Limb (tissue), 2 donors: ENCODE measurements at regions not wholly inside any gene's neighbourhood (a gene's known extent, or its start where the extent isn't known, plus 50 kb on each side); places are given as distances from the start of the nearest gene placed in this dataset.
"Not testable (repeated sequence)": the region's sequence is repeated elsewhere in the genome, so short reads cannot be mapped to it uniquely, and the experiment has no call there.

Experiments used
- DNase-seq, 2 donors: peaks; one replicate each; pipeline ENCODE4 v3.0.0-alpha.2; 2016; ENCODE audit errors: extremely low spot score in 2 of 2

DNA sequence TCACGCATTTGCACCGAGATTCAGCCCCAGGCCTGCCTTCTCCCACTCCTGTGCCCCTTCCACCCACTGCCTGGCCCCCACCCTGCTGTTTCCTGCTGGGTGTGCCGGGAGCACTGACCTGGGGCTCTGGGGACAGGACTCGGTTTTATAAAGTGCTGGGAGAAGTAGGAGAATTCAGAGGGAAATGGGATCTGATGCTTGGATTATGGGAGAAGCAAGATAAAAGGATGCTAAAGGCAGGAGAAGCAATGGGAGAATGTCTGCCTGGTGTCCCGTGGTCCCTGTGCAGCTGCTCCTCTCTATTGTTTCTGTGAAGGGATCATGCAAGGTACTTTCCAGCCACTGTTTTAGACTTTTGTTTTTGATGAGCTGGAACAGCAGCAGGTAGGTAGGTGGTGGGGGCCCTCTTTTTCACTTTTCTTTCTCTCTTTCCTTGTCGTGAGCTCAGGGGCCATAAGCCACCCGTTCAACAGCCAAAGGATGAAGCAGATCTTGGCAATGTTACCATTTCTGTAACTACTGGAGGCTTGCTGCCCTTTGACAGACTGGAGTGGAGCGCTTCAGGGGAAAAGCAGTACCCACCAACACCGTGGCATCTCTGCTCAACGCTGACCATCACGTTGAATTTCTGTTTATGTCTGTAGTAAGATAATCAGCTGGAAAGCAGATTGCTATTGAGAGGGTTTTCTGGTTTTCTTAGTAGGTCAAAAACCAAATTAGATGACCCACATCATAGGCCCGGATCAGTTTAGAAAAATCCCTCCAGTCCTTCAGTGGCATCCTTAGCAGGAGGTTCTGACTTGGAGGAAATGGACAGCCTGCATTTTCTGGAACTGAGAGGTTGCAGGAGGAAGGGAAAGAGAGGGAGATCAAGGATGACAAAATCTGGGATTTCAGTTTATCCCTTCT lies 63.8 kb upstream of the ENPP6 start:
- DNase-seq = no peak

DNA sequence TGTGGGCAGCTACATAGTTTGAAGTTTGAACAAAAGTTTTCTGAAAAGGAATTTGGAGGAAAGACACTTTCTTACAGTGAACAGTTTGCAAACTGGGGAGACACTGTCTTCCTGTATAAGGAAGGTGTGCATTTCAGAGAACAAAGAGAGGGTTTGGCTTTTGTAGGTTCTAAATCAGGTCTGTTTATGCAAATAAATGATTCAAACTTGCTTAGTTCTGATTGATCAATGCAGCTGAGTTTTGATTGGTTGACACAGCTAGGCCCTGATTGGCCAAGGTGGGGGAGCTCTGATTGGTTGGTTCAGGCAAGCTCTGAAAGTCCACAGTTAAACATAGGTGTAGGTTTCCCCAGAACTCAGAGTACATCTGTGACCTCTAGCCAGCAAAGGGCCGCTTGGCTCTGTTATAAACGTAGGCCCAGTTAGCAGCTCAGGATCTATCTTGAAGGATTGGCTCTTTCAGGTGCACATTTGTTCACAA lies 63.0 kb upstream of the ENPP6 start:
- no peak for DNase-seq

DNA sequence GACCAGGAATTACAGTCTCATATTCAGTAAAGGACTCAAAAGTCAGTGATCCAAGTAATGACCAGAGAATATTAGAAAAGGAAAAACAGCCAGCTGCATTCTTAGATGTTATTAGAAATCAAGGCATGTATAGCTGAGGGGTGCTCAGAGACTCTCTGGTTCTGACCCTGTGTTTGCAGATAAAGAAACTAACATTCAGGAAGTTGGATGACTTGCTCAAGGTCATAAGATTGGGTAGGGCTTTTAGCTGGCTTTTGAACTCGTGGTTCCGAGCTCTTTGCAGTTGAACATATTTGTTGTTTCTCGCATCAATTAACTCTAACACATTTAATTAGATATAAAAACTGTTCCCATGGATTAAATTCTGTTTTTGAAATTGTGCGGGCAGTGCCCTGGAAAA lies 62.5 kb upstream of the ENPP6 start:
- DNase-seq = no peak

DNA sequence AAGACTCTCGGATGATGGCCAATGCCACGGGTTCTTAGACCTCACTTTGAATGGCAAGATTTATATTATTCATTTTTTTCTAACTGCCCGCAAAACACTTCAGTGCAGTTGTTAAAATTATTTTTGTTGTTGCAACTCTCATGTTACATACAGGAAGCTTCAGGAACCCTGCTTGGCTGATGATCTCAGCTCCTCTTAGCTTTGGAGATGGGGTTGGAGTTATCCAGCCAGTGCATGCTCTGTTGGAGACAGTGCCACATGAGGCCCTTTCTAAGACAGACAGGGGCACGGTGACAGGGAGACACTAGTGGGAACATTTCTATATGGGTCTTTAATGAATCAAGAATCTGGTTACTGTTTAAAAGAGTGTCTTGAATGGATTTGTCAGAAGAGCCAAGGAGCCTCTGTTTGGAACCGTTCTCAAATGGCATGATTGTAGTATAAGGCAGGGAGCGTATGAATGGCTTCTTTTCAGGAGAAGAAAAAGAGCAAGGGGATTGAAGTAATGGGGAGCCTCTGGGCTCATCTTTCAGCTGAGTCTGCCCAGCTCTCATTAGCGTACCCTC lies 61.9 kb upstream of the ENPP6 start:
- DNase-seq = no peak

DNA sequence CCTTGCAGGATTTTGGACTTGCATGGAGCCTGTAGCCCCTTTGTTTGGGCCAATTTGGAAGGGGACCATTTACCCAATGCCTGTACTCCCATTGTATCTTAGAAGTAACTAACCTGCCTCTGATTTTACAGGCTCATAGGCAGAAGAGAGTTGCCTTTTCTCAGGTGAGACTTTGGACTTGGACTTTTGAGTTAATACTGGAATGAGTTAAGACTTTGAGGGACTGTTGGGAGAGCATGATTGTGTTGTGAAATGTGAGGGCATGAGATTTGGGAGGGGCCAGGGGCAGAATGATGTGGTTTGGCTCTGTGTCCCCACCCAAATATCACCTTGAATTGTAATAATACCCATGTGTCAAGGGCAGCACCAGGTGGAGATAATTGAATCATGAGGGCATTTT lies 60.1 kb upstream of the ENPP6 start:
- DNase-seq = not testable (repeated sequence)

DNA sequence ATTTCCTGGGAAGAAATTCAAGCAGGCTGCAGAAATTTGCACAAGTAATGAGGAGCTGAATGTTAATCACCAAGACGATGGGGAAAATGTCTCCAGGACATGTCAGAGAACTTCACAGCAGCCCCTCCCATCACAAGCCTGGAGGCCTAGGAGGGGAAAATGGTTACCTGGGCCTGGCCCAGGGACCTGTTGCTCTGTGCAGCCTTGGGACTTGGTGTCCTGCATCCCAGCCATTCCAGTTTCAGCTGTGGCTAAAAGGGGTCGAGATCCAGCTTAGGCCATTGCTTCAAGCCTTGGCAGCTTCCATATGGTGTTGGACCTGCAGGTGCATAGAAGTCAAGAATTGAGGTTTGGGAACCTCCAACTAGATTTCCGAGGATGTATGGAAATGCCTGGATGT lies 59.3 kb upstream of the ENPP6 start:
- not testable (repeated sequence) for DNase-seq

DNA sequence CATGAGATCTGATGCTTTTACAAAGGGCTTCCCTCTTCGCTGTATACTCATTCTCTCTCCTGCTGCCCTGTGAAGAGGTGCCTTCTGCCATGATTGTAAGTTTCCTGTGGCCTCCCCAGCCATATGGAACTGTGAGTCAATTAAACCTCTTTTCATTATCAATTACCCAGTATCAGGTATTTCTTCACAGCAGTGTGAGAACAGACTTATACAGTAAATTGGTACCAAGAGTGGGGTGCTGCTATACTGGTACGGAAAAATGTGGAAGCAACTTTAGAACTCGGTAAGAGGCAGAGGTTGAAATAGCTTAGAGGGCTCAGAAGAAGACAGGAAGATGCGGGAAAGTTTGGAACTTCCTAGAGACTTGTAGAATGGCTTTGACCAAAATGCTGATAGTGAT lies 58.7 kb upstream of the ENPP6 start:
- DNase-seq = not testable (repeated sequence)

DNA sequence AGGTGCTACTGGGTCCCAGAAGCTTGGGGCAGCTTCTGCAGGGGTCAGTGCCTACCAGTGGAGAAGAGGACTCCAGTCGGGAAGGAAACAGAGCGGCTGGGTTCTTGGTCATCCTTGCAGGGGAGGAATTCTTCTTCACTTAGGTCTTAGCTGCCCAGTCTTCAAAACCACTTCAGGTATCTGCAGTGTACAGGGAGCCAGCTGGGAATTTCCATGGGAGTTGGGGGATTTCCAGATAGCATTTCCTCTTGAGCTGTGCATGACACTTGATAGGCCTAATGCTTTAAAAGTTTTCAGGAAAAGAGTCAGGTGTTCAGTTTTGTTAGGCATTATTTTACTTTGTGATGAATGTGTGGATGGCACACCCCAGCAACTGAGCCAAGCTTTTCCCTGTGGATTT lies 58.1 kb upstream of the ENPP6 start:
- DNase-seq = no peak

DNA sequence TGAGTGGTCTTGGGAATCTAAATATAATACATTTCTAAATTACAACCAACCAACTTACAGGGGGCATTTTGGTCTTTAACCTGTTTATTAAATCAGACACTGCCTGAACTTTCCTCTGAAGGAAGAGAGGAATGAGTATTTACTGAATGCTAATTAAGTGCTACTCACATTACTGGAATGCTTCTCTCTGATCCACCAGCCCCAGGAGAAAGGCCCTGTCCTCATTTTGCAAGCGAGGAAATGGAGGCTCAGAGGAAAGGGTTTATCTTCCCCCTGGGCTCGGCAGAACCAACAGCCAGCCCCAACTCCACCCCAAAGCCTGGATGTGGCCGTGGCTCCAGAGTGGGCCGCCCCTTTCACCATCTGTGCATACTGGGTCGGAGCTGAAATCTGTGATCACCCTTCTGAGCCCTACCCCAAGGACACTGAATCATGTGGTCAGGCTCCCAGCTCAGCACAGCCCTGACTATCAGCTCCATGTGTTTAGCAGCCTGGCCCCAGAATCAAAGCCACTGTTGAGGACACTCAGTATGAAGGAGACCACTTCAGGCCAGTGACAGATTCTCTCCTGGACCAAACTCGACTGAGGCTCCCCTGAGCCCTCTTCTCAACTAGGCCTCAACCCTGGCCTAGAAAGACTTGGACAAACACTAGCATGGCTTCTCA lies 56.7 kb upstream of the ENPP6 start:
- no peak for DNase-seq

DNA sequence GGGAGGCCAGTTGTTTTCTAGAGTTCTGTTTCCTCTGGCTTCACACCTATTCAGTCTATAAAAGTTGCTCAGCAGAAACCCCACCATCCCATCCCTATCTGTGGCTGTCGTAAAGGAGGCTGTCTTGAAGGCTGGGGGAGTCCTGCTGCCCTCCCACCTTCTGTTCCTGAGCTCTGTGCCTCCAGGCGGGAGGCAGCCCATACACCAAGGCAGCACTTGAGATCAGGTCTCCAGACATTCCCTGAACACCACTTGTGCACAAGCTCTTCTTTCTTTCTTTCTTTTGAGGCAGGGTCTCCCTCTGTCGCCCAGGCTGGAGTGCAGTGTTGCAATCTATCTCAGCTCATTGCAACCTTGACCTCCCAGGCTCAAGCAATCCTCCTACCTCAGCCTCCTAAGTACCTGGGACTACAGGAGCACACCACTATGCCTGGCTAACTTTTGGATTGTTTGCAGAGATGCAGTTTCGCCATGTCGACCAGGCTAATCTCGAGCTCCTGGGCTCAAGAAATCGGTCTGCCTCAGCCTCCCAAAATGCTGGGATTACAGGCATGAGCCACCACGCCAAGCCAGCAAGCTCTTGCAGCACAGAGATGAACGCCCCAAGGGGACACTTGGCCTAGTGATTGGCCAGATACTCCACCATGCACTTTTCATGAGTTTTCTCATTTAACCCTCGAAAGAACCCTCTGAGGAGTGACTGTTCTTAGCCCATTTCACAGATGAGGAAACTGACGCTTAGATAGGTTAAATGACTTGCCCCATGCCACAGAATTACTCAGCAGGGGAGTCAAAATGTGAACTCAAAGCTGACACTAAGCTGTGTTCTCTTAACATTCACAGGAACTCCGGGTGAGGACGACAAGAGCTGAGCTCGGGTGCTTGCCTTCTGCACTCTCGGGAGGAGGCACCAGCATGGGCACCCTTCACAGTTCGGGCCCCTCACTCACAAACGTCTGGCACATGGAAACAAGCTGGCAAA lies 55.8 kb upstream of the ENPP6 start:
- no peak for DNase-seq

DNA sequence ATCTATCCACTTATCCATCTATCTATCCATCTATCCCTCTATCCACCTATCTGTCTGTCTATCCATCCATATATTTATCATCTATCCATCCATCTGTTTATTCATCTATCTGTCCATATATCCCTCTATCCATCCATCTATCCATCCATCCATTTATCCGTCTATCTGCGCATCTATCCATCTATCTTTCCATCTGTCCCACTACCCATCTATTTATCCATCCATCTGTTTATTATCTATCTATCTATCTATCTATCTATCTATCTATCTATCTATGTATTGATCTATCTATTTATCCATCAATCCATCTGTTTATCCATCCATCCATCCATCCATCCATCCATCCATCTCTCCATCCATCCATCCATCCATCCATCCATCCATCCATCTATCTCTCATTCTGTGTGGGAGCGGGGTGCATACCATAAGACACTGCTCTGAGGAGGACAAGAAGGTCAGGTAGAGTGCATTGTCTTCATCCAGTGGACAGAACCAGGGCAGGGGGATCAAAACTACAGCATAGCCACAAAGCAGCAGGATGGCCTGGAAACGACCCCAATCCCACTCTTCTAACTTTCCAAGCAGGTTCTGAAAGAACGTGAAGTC lies 53.2 kb upstream of the ENPP6 start:
- DNase-seq = no peak

DNA sequence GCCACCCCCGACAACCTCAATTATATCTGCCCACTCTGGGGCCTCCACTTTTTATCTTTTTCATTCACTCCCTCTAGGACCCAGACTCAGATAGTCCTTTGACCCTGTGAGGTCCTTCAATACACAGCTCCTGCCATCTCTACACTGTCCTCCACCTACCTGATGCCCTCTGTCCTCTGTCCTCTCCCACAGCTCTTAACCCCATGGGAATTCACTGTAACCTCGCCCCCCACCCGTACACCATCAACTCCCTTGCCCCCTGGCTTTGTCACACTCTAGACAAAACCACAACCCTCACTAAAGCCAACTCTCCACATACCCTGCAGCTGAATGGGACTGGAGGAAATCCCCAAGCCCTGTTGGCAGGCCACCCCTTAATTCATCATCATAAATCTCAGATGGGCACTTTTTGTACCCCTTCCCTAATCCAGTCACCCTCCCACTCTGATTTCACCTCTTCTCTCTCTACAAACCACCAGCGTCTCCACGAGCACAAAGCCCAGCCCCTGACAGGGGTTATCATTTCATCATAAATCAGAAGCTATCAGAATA lies 52.3 kb upstream of the ENPP6 start:
- no peak for DNase-seq

DNA sequence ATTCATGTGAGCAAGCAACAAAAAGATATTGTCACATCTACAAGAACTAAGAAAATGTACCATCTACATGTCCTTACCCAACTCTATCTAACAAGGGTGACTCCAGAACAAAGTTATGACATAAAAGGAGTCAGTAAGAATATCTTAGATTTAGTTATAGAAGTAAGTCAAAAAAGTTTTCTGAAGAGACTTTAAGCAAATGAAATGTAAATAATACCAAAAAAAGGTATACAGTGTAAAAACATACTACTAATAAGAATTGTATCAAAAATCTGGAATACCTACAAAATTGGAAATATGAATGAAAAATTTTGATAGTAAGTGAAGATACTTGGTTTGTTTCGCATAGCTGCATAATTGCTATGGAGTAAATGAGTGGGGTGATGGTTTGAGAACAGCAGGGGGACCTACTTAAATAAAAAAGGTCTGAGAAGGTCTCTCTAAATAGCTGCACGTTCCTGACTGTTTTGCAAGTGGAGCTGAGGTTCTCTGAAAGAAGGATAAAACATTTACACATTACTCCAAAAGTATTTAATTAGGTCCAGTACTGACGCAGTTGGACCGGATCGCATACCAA lies 51.0 kb upstream of the ENPP6 start:
- no peak for DNase-seq

DNA sequence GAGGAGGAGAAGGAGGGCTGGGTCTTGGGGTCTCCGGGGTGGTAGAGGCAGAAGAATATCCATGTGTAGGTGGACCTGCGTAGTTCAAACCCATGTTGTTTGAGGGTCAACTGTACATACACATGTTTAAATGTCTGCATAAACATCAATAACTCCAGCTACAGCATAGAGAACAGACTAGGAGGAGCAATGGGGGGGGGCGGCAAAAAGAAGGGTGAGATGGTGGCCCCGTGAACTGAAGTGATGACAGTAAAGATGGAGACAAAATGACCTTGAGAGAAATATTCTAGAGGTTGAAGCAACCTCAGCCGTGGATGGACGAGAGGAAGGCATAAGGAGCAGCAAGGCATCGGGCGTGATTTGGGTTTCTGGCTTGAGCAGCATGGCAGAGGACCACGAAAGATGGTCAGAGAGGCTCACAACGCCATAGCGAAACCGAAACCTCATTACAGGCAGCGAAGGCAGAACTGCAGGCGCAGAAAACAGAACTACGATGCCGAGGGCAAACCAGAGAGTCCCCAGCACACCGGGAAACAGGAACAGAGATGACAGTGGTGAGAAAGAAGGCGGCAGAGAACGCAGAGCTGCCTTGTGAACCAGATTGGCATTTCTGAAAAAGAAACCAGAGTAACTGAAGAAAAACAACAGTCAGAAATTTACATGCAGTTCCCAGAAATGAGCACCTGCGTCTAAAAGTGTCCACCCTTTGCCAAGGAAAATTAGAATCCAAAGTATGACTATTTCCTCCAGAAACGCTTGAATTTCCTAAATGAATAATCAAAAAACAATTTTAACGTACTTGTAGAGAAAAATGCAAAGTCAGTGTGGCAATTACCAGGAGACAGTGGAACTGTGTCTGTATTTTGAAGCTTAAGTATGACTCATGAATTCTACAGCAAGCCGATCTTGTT lies 50.3 kb upstream of the ENPP6 start:
- no peak for DNase-seq
